HG03159 (cell line): ENCODE measurements at regions not wholly inside any gene's neighbourhood (a gene's known extent, or its start where the extent isn't known, plus 50 kb on each side); places are given as distances from the start of the nearest gene placed in this dataset.
"Not testable (repeated sequence)": the region's sequence is repeated elsewhere in the genome, so short reads cannot be mapped to it uniquely, and the experiment has no call there.

Source experiments
- ATAC-seq: cut with Tn5 transposase; IDR thresholded peaks from one replicate; pipeline ENCODE4 v1.9.1; 2021; ENCODE audit warnings: mild to moderate bottlenecking, moderate library complexity; ENCODE audit not compliant: unreplicated experiment

DNA sequence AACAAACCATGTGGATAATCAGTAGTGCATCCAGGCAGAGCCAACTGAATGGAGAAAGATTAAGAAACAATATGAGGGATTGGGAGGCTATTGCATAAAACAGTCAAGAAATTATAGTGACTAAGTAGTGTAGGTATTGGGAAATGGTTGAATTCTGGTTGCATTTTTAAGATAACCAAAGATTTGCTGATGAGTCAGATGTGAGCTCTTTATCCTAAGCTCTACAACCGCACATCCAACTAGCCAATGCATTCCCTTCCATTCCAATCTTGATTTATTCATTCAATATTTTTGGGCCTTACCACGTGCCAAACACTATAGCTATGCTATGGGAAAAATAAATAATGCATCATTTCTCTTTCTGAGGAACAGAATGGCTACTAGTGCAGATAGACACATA, 524.5 kb upstream of the RGMB start:
- ATAC-seq, result no peak

DNA sequence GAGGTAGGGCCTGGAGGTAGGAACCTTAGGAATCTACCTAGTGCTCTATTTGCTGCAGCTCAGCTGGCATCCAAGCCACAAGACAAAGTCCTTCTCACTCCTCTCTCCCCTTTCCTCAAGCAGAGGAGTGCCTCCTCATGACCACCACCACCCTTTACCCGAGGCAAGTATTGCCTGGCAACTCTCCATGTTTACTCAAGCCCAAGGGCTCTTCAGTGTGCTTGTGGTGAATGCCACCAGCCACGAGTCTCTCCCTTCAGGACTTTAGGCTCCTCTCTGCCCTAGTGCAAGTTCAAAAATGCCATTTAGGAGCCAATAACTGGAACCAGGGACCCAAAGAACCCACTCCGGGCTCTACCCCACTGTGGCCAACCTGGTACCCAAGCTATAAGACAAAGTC, 514.5 kb upstream of the RGMB start:
- ATAC-seq, result no peak

DNA sequence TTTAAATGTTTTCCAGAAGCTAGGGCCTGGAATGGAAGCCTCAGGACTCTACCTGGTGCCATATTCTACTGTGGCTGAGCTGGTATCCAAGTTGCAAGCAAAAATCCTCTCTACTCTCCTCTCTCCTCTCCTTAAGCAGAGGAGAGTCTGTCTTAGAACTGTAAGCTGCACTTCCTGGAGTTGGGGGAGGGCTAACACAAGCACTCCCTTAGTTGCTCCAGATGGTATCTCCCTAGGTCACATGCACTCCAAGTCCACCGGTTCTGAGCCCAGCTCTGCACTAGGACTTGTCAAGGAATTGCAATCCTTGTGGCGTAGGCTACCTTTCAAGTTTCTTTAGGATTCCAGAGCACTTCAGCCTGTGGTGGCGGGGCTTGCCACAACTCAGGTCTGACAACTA, 513.9 kb upstream of the RGMB start:
- ATAC-seq, result no peak

- no peak for ATAC-seq
Measured at GRCh38 chr5:98263084-98263483, 510.4 kb upstream of the RGMB start.

DNA sequence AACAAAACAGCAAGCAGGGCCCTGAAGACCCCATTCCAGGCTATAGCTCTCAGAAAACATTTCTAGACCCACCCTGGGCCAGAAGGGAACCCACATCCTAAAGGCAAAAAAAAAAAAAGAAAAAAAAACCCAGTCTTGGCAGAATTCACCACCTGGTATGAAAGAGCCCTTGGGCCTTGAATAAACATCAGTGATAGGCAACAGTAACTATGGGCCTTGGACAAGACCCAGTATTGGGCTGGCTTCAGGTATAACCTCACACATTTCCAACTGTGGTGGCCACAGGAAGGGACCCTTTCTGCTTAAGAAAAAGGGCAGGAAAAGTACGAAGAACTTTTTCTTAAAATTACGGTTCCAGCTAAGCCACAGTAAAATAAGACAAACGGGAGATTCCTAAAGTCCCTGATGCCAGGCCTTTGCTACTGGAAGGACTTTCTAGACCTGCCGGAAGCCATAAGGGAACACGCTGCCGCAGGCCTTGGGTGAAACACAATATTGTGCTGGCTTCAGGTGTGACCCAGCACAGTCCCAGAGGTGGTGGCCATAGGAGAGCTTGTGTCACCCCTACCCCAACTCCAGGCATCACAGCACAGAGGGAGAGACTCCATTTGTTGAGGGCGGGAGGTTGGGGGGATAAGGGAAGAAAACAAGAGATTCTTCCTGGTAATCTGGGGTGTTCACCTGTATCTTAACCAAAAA, 505.2 kb upstream of the RGMB start:
- ATAC-seq, result no peak

- ATAC-seq, result peak; percentile 56
Measured at GRCh38 chr5:98275980-98276379, 497.5 kb upstream of the RGMB start.

- no peak for ATAC-seq
Measured at GRCh38 chr5:98282521-98282920, 490.9 kb upstream of the RGMB start.

- ATAC-seq, result no peak
Measured at GRCh38 chr5:98292496-98292895, 481.0 kb upstream of the RGMB start.

- no peak for ATAC-seq
Measured at GRCh38 chr5:98296426-98296825, 477.0 kb upstream of the RGMB start.

DNA sequence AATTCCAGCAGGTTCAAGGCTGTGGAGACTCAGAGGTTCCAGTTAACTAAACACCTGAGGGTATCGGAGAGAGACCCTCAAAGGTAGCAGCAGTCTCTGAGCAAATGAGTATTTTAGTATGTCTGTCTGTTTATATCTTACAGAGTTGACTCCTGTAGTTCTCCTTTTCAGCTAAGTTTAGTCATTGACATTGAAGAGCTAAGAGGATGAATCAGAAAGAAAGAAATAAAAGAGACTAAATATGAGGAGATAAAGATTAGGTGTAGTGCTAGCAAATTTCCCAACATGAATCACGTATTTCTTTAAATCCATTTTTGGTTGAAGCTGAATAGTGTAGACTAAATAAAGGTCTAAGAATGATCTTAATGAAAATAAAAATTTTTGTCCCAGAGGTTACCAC, 474.0 kb upstream of the RGMB start:
- ATAC-seq, result no peak

DNA sequence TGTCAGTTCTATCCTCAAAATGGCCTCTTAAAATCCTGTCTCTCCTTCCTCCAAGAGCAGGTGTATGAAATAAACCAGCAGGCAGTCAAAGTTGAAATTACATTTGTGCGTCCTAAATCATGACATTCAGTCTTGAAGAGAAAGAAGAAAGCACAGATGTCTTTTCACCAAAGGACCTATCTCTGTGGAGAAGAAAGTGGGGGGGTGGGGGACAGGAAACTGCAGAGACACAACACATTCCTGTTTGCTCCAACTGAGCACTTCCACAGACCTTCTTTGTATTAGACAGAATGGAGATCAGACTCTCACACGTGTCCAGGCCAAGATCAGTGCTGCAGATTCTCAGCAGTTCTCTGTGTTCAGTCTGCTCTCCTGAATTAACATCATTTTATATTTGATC, 471.9 kb upstream of the RGMB start:
- no peak for ATAC-seq

- no peak for ATAC-seq
Measured at GRCh38 chr5:98307811-98308210, 465.7 kb upstream of the RGMB start.

GRCh38 chr5:98308231-98308630, 465.2 kb upstream of the RGMB start:
- no peak for ATAC-seq

GRCh38 chr5:98308960-98309359, 464.5 kb upstream of the RGMB start:
- no peak for ATAC-seq

DNA sequence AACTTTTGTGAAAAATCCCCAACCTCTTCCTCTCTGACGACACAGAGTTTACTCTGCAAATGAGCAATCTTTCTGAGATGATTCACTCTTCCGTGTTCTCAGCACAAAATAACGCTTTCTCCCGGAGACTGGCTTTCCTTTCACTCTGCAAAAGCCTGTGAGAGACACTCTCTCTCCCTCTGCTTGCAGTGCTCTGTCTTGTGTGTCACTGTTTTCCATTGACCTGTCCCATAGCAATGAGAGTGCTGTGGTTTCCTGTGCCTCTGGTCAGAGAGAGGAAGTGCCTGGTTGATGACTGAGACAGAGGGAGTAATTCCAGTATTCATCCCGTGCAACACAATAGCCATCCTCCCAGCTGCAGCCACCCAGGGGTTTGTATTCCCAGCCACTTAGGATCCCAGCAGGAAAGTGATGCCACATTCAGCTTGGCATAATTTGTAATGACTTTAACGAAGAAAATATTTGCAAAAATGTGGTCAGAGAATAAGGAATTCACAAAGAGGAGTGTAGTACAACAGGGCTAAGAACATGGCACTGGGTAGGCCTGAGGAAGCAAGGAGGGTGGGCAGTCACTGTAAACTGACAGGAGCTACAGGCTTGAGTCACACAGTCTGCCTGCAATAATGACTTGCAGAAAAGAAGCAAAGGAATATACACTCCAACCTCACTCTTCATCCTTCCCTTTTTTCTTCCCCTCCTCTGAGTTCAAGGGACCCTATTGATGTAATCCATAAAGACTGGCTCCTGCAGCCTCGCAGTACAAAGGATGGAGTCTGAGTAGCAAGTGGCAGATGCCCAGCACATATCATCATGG, 463.5 kb upstream of the RGMB start:
- ATAC-seq, result peak; percentile 69

GRCh38 chr5:98314292-98314691, 459.2 kb upstream of the RGMB start:
- no peak for ATAC-seq

GRCh38 chr5:98318386-98318785, 455.1 kb upstream of the RGMB start:
- no peak for ATAC-seq

- no peak for ATAC-seq
Measured at GRCh38 chr5:98319299-98320011, 454.0 kb upstream of the RGMB start.

GRCh38 chr5:98320343-98320742, 453.1 kb upstream of the RGMB start:
- no peak for ATAC-seq

- ATAC-seq, result no peak
Measured at GRCh38 chr5:98321361-98321760, 452.1 kb upstream of the RGMB start.

- ATAC-seq, result not testable (repeated sequence)
Measured at GRCh38 chr5:98325187-98325586, 448.3 kb upstream of the RGMB start.

DNA sequence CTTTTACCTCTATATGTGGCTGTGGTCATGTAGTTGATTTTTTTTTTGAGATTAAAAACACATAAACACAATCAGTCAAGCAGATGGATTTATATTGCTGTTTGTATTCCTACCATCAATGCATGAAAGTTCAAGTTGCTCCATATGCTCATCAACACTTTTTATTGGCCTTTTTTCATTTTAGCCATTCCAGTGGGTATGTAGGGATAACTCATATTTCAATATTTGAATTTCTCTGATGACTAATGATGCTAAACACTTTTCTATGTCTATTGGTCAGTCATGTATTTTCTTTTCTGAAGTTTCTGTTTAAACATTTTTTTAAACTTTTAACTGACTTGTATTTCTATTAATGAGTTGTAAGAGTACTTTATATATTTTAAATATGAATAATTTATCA, 445.4 kb upstream of the RGMB start:
- no peak for ATAC-seq
